ENCODE measurements at regions not wholly inside any gene's neighbourhood (a gene's known extent, or its start where the extent isn't known, plus 50 kb on each side); places are given as distances from the start of the nearest gene placed in this dataset.

GRCh38 chr22:22986008-22986407 is 84.3 kb upstream of the GNAZ start:
- no peak for TF ChIP-seq CTCF (IDR thresholded peaks at IDR 0.05; ENCODE audit: low read depth, low read length)
- TF ChIP-seq POLR2A (IDR thresholded peaks at IDR 0.05; ENCODE audit: extremely low read depth, insufficient read length): no peak
